ENCODE measurements at regions not wholly inside any gene's neighbourhood (a gene's known extent, or its start where the extent isn't known, plus 50 kb on each side); places are given as distances from the start of the nearest gene placed in this dataset.

- TF ChIP-seq CTCF (IDR thresholded peaks at IDR 0.05; ENCODE audit: low read depth, low read length), result no peak
- DNase-seq (ENCODE audit: extremely low read depth, low read depth), result no peak
Measured at GRCh38 chr2:41644936-41645335, 402.9 kb upstream of the PKDCC start.

DNA sequence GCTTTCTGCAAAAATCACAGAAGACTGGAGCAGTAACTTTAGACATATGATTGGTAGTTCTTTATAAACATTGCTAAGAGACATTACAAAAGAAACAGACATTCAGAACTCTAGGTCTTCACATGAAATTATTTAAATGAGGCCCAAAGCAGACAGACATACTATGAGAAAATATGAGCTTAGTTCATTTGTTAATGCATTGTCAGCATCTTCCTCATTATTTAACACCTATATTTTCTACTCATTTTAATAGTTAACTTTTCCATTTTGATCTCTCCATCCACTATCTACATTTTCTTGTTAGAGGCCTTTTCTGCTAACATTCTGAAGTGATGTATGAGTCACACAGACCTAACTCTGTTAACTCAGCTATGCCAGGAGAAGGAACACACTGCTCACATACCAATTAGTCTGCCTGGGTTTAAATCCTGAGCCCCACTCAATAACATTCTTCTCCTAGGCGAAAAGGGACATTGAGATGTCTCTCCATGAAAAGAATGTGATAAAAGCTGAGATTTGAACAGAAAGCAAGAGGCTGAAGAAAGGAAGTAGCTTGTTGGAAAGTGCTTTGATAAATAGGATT, 400.3 kb upstream of the PKDCC start:
- no peak for TF ChIP-seq CTCF (IDR thresholded peaks at IDR 0.05; ENCODE audit: low read depth, low read length)
- DNase-seq (ENCODE audit: extremely low read depth, low read depth), result no peak

- TF ChIP-seq CTCF (IDR thresholded peaks at IDR 0.05; ENCODE audit: low read depth, low read length), result no peak
- DNase-seq (ENCODE audit: extremely low read depth, low read depth), result no peak
Measured at GRCh38 chr2:41657226-41657625, 390.6 kb upstream of the PKDCC start.

GRCh38 chr2:41659758-41660157, 388.1 kb upstream of the PKDCC start:
- DNase-seq (ENCODE audit: extremely low read depth, low read depth), result no peak
- no peak for TF ChIP-seq CTCF (IDR thresholded peaks at IDR 0.05; ENCODE audit: low read depth, low read length)

GRCh38 chr2:41662461-41662860, 385.4 kb upstream of the PKDCC start:
- no peak for TF ChIP-seq CTCF (IDR thresholded peaks at IDR 0.05; ENCODE audit: low read depth, low read length)
- DNase-seq (ENCODE audit: extremely low read depth, low read depth), result no peak

DNA sequence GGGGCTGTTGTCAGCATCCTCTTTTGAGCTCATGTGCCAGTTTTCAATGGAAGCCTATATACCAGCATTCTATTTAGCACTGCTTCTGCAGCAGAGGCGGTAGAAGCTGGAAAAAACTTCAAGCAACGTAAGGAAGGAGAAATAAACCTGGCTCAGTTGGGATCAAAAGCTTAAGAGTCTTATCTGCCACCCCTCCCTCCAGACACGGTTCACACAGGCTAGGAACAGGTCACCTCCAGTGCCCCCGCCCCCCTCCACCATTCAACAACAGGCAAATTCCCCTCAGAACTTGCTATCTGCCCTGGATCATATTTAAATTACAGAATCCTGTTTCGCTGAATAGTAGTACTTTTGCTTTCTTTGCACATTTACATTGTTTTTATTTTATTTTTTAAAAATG, 384.8 kb upstream of the PKDCC start:
- TF ChIP-seq CTCF (IDR thresholded peaks at IDR 0.05; ENCODE audit: low read depth, low read length), result no peak
- DNase-seq (ENCODE audit: extremely low read depth, low read depth), result no peak

GRCh38 chr2:41668529-41668928, 379.3 kb upstream of the PKDCC start:
- no peak for TF ChIP-seq CTCF (IDR thresholded peaks at IDR 0.05; ENCODE audit: low read depth, low read length)
- DNase-seq (ENCODE audit: extremely low read depth, low read depth), result no peak

Data from AG09319 (cell line).